Anterior cingulate cortex (tissue), 58 donors: ENCODE measurements at regions not wholly inside any gene's neighbourhood (a gene's known extent, or its start where the extent isn't known, plus 50 kb on each side); places are given as distances from the start of the nearest gene placed in this dataset.

Experiments
- DNase-seq, 58 donors: peaks; one replicate each; lab custom pipeline; 2025; lab: John Stamatoyannopoulos, UW

- DNase-seq: no peak
These were observed 63.7 kb upstream of the PZP start for GRCh38 chr12:9271875-9272274.

- no peak for DNase-seq
These were observed 56.4 kb upstream of the PZP start for GRCh38 chr12:9264546-9264945.

- DNase-seq: no peak
These were observed 52.7 kb upstream of the PZP start for GRCh38 chr12:9260931-9261330.

GRCh38 chr12:9258676-9259075 is 50.5 kb upstream of the PZP start:
- DNase-seq: no peak
